GM20000 (cell line): ENCODE measurements at regions not wholly inside any gene's neighbourhood (a gene's known extent, or its start where the extent isn't known, plus 50 kb on each side); places are given as distances from the start of the nearest gene placed in this dataset.

Experiments
- DNase-seq: peaks from one replicate; pipeline ENCODE4 v3.0.0; 2012; ENCODE audit warnings: low spot score
- CTCF ChIP-seq: IDR thresholded peaks from 2 replicates; pipeline ENCODE4 v1.5.1; 2012; ENCODE audit warnings: mild to moderate bottlenecking, control low read depth; ENCODE audit errors: extremely low read depth, missing control alignments

- no peak for DNase-seq
These were observed 423.7 kb upstream of the TEX13C start for GRCh38 chrX:124895947-124896346.

GRCh38 chrX:124902953-124903352 lies 416.7 kb upstream of the TEX13C start:
- DNase-seq: no peak
- TF ChIP-seq CTCF: no peak

More at GRCh38 chrX:124895947-124896346, 423.7 kb upstream of the TEX13C start:
- TF ChIP-seq CTCF: no peak

GRCh38 chrX:124910611-124911010 lies 409.1 kb upstream of the TEX13C start:
- TF ChIP-seq CTCF: no peak
- DNase-seq: no peak

GRCh38 chrX:124917011-124917410 lies 402.7 kb upstream of the TEX13C start:
- DNase-seq: no peak
- no peak for TF ChIP-seq CTCF

- no peak for TF ChIP-seq CTCF
- DNase-seq: no peak
These were observed 394.0 kb upstream of the TEX13C start for GRCh38 chrX:124925681-124926080.

- TF ChIP-seq CTCF: no peak
These were observed 388.4 kb upstream of the TEX13C start for GRCh38 chrX:124931241-124931640.

GRCh38 chrX:124931958-124932357 lies 387.7 kb upstream of the TEX13C start:
- DNase-seq: no peak
- TF ChIP-seq CTCF: no peak

More at GRCh38 chrX:124931241-124931640, 388.4 kb upstream of the TEX13C start:
- DNase-seq: no peak
